Aorta (tissue), 5 donors: ENCODE measurements at regions not wholly inside any gene's neighbourhood (a gene's known extent, or its start where the extent isn't known, plus 50 kb on each side); places are given as distances from the start of the nearest gene placed in this dataset.
"Not testable (repeated sequence)": the region's sequence is repeated elsewhere in the genome, so short reads cannot be mapped to it uniquely, and the experiment has no call there.

Source experiments
- ATAC-seq: fragments of 200-7000 bp; cut with Tn5 transposase; one replicate; pipeline ENCODE4 v1.9.1; 2022; ENCODE audit warnings: moderate library complexity; ENCODE audit not compliant: low FRiP score
- DNase-seq, 2 donors: peaks; one replicate each; pipeline ENCODE4 v3.0.0-alpha.2; 2020
- H3K27ac ChIP-seq, 2 donors: one replicate each; pipeline ENCODE4 v1.5.1; 2013; ENCODE audit warnings: low read length in 2 of 2, mild to moderate bottlenecking in 2 of 2, moderate library complexity in 2 of 2, control low read depth in 1 of 2, inconsistent platforms in 1 of 2, low read depth in 1 of 2
- H3K27me3 ChIP-seq, 2 donors: one replicate each; pipeline ENCODE4 v1.6.1; 2013; ENCODE audit warnings: control low read depth in 1 of 2, low read length in 1 of 2, mild to moderate bottlenecking in 1 of 2, moderate library complexity in 1 of 2; ENCODE audit not compliant: insufficient read depth in 2 of 2, control insufficient read depth in 1 of 2
- H3K36me3 ChIP-seq, 2 donors: one replicate each; pipeline ENCODE4 v1.6.1; 2013; ENCODE audit warnings: control low read depth in 1 of 2, low read length in 1 of 2, mild to moderate bottlenecking in 1 of 2; ENCODE audit not compliant: insufficient read depth in 2 of 2, control insufficient read depth in 1 of 2
- H3K4me1 ChIP-seq, 2 donors: one replicate each; pipeline ENCODE4 v1.6.1; 2013; ENCODE audit warnings: low read length in 2 of 2, control low read depth in 1 of 2, mild to moderate bottlenecking in 1 of 2, moderate library complexity in 1 of 2; ENCODE audit not compliant: insufficient read depth in 2 of 2, control insufficient read depth in 1 of 2
- H3K4me3 ChIP-seq, 2 donors: one replicate each; pipeline ENCODE4 v1.5.1; 2013; ENCODE audit warnings: low read length in 2 of 2, control low read depth in 1 of 2, mild to moderate bottlenecking in 1 of 2
- H3K9me3 ChIP-seq: one replicate; pipeline ENCODE4 v1.6.1; 2013; ENCODE audit warnings: mild to moderate bottlenecking, low read length; ENCODE audit not compliant: control insufficient read depth
- WGBS, 2 donors: extraction: QIAGEN DNeasy Blood & Tissue Kit; methylation state at CpG; one replicate each; pipeline ENCODE4 v1.1.7; 2013; 5-methylcytosine and 5-hydroxymethylcytosine counted together
- intact Hi-C, 2 donors: fragments of 100-400 bp; cut with DNase I; formaldehyde crosslinking; loops; one replicate each; pipeline versions ENCODE4 v1.14.2 to v1.15.0; 2022
- donor health status: healthy with polysubstance abuse.
- donor health status: Bipolar disorder and iron deficiency.
- donor health status: DM: no; HTN: no; CAD: no.
- donor health status: DM: no; HTN: no; CAD: no.
- donor health status: DM: yes; HTN: yes; CAD: no.

DNA sequence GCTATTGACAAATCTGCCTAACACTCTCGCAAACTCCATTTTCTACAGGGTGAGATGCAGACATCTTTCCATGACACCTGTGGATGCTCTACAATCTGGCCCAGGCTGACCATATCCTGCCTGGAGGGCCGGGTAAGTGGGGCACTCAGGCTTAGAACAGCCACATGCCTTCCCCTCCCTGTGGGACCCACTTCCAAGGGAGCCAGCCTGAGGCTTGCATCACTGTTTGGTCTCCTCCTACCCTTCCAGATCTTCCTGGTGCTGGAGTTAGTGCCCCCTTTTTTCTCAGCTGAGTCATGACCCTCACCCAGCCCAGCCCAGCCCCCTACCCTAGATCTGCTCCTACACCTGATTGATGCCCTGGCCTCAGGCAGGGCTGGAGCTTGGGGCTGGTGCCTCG lies 62.0 kb upstream of the KCNK12 start:
- H3K4me3 ChIP-seq: no peak overlapping the region
- intact Hi-C loops: no loop called here
- no peak overlapping the region for H3K27ac ChIP-seq
- H3K36me3 ChIP-seq: no peaks in the 10 kb centered on the region
- WGBS, 2 donors: 35 to 48% methylated on average over 3 of the region's 3 CpGs
- ATAC-seq (no peak), DNase-seq (no peak)
- no peaks in the 10 kb centered on the region for H3K27me3 ChIP-seq
- no peaks in the 10 kb centered on the region for H3K9me3 ChIP-seq
- no peaks in the 10 kb centered on the region for H3K4me1 ChIP-seq

DNA sequence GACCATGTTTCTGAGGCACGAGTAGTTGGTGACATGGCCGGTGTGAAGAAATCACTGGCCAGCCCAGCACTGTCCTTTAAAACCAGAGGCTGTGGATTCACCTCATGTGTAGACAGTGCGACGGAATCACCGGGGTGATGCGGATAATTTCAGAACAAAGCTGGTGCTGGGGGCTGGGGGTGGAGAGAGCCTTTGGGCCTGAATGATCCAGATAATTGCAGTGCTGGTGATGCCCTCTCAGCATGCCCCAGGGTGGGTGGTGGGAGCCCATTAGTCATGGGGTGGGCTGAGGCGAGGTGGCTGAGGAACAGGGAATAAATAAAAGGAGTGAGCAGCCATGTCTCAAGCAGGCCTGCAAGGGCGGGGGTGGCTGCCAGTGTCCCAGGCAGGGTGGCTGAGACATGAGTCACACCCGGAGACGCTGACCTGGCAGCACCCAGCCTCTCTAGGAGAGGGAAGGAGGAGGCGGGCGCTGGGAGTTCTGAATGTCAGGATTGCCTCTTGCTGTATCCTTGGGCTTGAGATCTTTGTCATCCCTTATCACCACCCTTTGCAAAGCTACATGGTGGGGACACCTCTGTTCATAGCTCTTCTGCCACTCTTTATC lies 61.1 kb upstream of the KCNK12 start:
- intact Hi-C loops: no loop called here
- 44 to 52% methylated on average over 10 to 12 of the region's 12 CpGs for whole genome bisulfite sequencing, 2 donors
- ATAC-seq: peak; percentile 70
- no peak overlapping the region for H3K27ac ChIP-seq
- no peaks in the 10 kb centered on the region for H3K36me3 ChIP-seq
- H3K4me1 ChIP-seq: no peaks in the 10 kb centered on the region
- DNase-seq: peak; percentile 85 to 90
- H3K9me3 ChIP-seq: no peaks in the 10 kb centered on the region
- H3K27me3 ChIP-seq: no peaks in the 10 kb centered on the region
- no peak overlapping the region for H3K4me3 ChIP-seq

DNA sequence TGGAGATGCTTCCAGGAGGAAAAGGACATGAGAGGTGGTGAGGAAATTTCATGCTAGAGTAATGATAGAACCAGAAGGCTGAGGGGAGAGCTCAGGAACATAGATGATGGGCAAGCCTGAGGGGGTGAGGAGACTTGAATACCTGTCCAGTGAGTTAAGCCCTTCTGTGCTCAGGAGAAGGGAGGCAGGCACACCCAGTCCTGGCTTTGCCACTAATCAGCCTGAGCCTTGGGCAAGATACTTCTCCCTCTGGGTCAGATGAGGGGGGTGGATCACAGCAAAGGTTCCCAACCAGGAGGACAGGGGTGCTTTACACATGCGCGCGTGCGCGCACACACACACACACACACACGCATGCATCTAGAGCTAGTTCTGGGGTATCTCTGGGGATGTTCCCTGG lies 60.5 kb upstream of the KCNK12 start:
- Histone ChIP-seq H3K4me1 (no peaks in the 10 kb centered on the region), H3K4me3 (no peak overlapping the region), H3K36me3 (no peaks in the 10 kb centered on the region), H3K27me3 (no peaks in the 10 kb centered on the region), H3K9me3 (no peaks in the 10 kb centered on the region), H3K27ac (no peak overlapping the region)
- ATAC-seq (no peak), DNase-seq (no peak)
- intact Hi-C loops: no loop called here
- 89 to 98% methylated on average over 6 of the region's 6 CpGs for WGBS, 2 donors

DNA sequence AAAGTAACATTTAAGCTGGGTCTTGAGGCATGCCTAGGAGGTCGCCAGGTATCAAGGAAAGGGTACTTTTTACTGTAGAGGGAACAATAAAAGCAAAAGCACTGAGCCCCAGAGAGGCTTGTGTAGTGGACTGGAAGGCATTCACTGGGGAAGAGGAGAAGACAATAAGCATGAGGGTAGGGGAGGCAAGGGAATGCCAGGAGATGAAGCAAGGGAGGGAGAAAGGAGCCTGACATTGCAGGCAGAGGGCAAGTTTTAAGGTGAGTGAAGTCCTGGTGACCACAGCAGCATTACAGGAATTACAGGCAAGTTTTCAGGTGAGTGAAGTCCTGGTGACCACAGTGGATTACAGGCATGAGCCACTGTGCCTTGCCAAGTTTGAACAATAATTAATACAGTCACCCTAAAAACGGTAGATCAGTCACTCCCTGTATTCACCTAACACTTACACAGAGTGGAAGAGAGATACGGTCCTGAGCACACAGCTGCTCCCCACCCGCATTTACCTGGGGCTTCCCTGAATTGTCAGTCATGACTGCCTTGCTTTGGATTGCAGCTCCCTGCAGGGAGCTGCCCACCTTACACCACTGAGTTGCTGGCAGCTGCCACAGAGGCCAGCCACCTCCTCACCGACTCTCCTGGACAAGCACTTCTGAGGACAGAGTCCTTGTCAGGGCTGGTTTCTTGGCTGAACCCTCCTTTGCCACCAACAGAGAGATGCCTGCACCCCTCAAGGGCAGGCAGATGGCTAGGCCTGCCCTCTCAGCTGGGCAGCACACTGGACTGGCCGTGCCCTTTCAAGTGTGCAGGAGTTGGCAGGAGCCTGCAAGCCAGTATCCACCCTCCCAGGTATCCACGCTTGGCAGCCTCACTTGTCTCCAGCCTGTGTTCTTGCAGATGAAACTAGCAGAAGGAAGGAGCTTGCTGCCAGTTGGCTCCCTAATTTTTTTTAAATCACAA lies 59.0 kb upstream of the KCNK12 start:
- DNase-seq (no peak), ATAC-seq (no peak)
- intact Hi-C loops: no loop called here
- Histone ChIP-seq H3K4me3 (no peak overlapping the region), H3K9me3 (no peaks in the 10 kb centered on the region), H3K4me1 (no peaks in the 10 kb centered on the region), H3K27me3 (no peaks in the 10 kb centered on the region), H3K27ac (no peak overlapping the region), H3K36me3 (no peaks in the 10 kb centered on the region)
- WGBS, 2 donors: 91 to 94% methylated on average over 7 of the region's 7 CpGs

DNA sequence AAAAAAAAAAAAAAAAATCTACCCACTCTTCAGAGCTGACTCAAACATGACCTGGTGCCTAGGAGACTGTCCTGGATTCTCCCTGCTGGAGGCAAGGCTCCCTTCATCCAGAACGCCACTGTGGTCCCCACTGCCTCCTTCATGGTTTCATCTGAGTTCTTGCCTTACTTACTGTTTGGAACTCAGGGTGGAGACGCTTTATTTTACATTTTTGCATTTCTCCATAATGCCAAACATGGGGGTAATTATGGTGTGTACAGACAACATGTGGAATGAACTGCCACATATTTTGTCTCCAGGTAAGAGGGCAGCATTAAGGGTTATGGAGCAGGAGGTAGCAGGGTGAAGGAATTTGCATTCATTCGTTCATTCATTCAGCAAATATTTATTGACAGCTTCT lies 58.1 kb upstream of the KCNK12 start:
- Histone ChIP-seq H3K9me3 (no peaks in the 10 kb centered on the region), H3K27ac (no peak overlapping the region), H3K4me1 (no peaks in the 10 kb centered on the region), H3K27me3 (no peaks in the 10 kb centered on the region), H3K4me3 (no peak overlapping the region), H3K36me3 (no peaks in the 10 kb centered on the region)
- intact Hi-C loops: no loop called here
- ATAC-seq (no peak), DNase-seq (no peak)
- WGBS, 2 donors: 94% methylated on average over 3 of the region's 3 CpGs

DNA sequence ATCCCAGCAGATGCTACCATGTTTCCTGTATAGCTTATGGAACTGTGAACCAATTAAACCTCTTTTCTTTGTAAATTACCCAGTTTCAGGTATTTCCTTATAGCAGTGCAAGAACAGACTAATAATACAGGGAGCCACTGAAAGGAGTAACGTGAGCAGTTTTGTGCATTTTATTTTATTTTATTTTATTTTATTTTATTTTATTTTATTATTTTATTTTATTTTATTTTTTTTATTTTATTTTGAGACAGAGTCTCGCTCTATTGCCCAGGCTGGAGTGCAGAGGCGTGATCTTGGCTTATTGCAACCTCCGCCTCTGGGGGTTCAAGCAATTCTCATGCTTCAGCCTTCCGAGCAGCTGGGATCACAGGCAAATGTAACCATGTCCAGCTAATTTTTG lies 55.9 kb upstream of the KCNK12 start:
- no peak for ATAC-seq
- 97 to 99% methylated on average over 5 of the region's 5 CpGs for WGBS, 2 donors
- Histone ChIP-seq H3K27ac (no peak overlapping the region), H3K9me3 (no peaks in the 10 kb centered on the region), H3K4me3 (no peak overlapping the region), H3K4me1 (no peaks in the 10 kb centered on the region), H3K27me3 (no peaks in the 10 kb centered on the region), H3K36me3 (no peaks in the 10 kb centered on the region)
- no peak for DNase-seq
- intact Hi-C loops: no loop called here

DNA sequence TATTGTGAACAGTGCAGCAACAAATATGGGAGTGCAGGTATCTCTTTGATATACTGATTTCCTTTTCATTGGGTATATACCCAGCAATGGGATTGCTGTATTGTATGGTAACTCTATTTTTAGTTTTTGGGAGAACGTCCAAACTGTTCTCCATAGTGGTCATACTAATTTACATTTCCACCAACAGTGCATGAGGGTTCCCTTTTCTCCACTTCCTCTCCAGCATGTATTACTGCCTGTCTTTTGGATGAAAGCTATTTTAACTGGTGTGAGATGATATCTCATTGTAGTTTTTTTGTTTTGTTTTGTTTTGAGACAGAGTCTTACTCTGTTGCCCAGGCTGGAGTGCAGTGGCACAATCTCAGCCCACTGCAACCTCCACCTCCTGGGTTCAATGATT lies 52.4 kb upstream of the KCNK12 start:
- DNase-seq, ATAC-seq, H3K4me1 ChIP-seq, H3K36me3 ChIP-seq, H3K27me3 ChIP-seq, H3K9me3 ChIP-seq, H3K27ac ChIP-seq, H3K4me3 ChIP-seq, intact Hi-C loops: not testable (repeated sequence)
- 54% methylated on average over 1 of the region's 1 CpG for WGBS, 2 donors

DNA sequence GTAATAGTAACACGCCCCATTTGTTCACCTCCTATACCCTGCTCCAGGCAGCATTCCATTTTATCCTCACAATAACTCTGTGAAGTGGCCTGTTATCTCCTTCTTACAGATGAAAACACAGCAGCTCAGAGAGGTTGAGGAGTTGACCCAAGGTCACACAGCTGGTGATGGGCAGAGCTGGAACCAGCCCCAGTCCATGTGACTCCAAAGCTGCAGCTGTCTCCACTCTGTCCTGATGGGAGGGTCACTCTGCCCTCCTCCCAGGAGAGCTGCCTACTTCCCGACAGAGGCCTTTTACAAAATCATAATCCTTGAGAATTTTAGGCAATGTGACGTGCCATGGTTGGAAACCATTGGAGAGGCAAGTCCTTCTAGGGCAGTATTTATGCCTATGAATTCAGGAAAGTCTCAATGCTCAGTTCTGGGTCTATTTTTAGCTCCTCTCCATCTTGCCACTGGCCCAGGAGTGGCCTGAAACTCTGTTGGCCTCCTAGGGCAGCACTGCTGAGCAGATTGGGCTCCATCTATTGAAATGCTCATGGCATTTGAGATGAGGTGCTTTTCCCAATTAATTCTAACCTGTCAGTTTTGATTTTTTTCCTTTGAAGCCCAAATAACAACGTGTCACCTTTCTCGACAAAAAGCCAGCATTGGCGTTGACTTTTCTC lies 50.1 kb upstream of the KCNK12 start:
- no peak for ATAC-seq
- 74 to 77% methylated on average over 6 of the region's 6 CpGs for WGBS, 2 donors

More for the DNA sequence above, 50.1 kb upstream of the KCNK12 start:
- no peak overlapping the region for H3K4me3 ChIP-seq
- H3K27ac ChIP-seq: no peak overlapping the region
- no peaks in the 10 kb centered on the region for H3K27me3 ChIP-seq
- no peaks in the 10 kb centered on the region for H3K36me3 ChIP-seq
- no peaks in the 10 kb centered on the region for H3K9me3 ChIP-seq
- no peak for DNase-seq
- H3K4me1 ChIP-seq: no peaks in the 10 kb centered on the region
- intact Hi-C loops: no loop called here
